ENCODE measurements at regions not wholly inside any gene's neighbourhood (a gene's known extent, or its start where the extent isn't known, plus 50 kb on each side); places are given as distances from the start of the nearest gene placed in this dataset.
"Not testable (repeated sequence)": the region's sequence is repeated elsewhere in the genome, so short reads cannot be mapped to it uniquely, and the experiment has no call there.

DNA sequence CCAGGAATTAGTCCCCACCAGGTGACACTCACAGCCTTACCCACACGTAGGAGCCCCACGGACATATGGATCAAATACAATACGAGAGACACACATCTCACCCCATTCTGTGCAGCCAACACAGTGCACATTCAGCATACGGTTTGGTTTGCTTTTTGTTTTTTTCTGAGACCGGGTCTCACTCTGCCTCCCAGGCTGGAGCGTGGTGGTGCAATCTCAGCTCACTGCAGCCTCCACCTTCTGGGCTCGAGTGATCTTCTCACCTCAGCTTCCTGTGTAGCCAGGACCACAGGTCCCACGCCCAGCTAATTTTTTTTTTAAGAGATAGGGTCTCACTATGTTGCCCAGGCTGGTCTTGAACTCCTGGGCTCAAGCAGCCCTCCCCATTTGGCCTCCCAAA, 102.8 kb downstream of the POTEB start:
- H3K36me3 Mint-ChIP-seq, H3K27me3 Mint-ChIP-seq, ATAC-seq, H3K27ac Mint-ChIP-seq, H3K4me3 Mint-ChIP-seq, H3K9me3 Mint-ChIP-seq, H3K4me1 Mint-ChIP-seq: not testable (repeated sequence)

DNA sequence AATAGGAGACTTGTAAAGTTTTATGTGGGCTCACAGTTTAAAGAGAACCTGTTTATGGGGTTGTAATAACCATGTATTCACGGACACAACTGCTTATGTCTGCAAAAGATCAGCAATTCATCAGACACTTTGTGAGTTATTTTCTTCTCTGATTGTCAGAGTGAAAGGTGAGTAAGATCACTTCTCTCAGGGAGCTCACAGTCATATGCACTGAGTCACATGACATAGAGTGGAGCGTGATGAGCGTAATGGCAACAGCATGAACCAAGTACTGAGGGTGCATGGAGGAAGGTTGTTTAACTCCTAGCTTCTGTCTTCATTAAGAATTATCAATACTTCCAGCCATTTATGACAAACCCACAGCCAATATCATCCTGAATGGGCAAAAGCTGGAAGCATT, 111.0 kb downstream of the POTEB start:
- not testable (repeated sequence) for H3K36me3 Mint-ChIP-seq, H3K27ac Mint-ChIP-seq, H3K4me1 Mint-ChIP-seq, H3K4me3 Mint-ChIP-seq, ATAC-seq, H3K9me3 Mint-ChIP-seq, H3K27me3 Mint-ChIP-seq

DNA sequence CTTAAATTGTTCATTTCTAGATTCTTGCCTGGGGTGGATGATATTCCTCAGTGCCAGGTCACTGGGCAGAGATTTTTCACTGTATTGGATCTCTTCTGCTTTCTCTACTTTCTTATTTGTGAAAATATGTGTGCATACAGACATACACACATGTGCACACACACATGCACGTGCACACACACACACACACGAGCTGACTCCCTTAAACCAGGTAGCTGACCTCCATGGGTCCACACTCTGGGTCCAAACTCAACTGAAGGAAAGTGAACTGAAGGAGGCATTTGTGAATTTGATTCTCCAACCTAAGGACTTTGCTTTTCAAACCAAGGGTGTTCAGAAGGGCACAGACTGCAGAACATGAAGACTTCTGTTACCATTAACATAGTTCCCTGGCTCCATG, 113.8 kb downstream of the POTEB start:
- not testable (repeated sequence) for H3K27me3 Mint-ChIP-seq, H3K27ac Mint-ChIP-seq, H3K36me3 Mint-ChIP-seq, H3K9me3 Mint-ChIP-seq, H3K4me3 Mint-ChIP-seq, ATAC-seq, H3K4me1 Mint-ChIP-seq

DNA sequence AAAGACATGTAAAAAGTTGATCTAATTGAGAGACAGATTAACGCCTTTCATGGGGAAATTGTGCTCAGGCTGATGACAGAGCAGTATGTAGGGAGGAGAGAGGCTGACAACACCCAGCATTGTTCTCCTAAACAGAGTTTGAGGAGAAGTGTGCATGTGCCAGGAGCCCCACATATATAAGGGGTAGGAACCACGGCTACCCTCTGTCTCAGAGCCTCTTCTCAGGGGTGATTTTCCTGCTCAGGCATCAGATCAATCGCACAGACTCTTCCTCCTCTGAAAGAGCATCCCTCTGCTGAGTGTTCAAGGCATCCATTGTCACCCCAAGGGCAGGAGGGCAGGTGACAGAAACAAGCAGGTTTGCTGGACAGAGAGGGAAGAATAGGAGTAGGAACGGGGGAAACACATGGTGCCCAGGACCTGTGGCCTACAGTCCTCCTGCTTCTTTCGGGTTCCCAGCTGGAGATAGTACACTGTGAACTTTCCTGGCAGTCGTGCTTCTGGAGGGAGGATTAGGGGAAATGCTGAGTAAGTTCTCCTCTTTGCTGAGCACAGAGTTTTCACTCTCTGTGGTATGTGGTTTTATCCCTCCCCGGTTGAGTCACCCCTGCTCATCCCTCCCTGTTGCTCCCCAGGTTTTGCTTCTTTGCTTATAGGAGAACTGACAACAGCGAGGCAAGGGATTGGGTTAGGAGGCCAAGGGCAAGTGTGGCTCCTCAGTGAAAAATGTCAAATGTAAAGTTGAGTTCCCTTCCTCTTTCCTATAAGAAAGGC, 117.1 kb downstream of the POTEB start:
- not testable (repeated sequence) for H3K27me3 Mint-ChIP-seq, H3K27ac Mint-ChIP-seq, H3K36me3 Mint-ChIP-seq, H3K4me1 Mint-ChIP-seq, H3K4me3 Mint-ChIP-seq, ATAC-seq, H3K9me3 Mint-ChIP-seq

DNA sequence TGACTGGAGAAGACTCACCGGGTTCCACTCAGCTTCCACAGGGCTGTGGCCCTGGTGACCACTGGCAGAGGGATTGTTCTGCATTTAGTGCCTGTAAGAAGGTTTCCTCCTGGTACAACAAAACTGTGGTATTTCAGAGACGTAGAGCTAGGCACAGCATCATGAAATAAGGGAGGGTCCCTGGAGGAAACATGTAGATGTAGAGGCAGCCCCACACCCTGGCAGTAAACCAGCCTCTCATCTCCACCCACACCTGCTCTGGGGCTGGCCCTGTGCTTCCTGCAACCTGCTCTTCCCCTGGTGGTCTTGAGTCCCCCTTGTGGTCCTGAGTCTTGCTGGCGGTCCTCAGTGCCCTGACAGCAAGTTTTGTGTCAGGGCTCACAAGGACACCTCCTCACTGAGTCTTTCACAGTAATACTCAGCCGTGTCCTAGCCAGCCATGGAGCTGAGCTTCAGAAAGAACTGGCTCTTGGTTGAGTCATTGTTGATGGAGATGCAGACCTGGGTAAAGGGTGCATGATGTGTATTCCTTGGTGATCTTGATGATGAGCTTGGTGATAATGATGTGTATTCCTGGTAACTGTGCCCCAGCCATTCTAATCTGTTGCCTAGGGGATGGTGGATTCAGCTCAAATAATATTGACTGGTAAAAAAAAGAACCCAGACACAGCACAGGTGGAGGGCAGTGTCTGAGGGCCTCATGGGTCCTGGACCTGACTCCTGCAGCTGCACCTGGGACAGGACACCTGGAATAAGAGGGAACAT, 118.0 kb downstream of the POTEB start:
- not testable (repeated sequence) for H3K4me1 Mint-ChIP-seq, H3K9me3 Mint-ChIP-seq, H3K27ac Mint-ChIP-seq, H3K36me3 Mint-ChIP-seq, H3K4me3 Mint-ChIP-seq, ATAC-seq, H3K27me3 Mint-ChIP-seq

DNA sequence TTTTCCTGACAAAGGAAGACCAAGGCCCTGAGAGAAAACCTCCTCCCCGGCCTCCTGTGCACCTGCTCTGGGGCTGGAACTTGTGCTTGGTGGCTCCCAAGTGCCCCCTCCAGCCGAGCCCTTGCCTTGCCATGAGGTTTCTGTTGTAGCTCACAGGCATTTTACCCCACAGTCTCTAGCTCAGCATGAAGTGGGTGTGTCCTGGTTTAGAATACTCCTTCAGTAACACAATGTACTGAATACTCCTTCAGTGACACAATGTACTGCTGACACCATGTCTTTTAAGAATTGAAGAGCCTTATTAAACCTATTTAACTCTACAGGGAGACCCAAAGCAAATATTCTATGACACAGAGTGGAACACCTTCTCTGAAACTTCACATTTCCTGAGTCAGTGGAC, 123.7 kb downstream of the POTEB start:
- not testable (repeated sequence) for H3K27ac Mint-ChIP-seq, H3K4me3 Mint-ChIP-seq, ATAC-seq, H3K9me3 Mint-ChIP-seq, H3K27me3 Mint-ChIP-seq, H3K4me1 Mint-ChIP-seq, H3K36me3 Mint-ChIP-seq

DNA sequence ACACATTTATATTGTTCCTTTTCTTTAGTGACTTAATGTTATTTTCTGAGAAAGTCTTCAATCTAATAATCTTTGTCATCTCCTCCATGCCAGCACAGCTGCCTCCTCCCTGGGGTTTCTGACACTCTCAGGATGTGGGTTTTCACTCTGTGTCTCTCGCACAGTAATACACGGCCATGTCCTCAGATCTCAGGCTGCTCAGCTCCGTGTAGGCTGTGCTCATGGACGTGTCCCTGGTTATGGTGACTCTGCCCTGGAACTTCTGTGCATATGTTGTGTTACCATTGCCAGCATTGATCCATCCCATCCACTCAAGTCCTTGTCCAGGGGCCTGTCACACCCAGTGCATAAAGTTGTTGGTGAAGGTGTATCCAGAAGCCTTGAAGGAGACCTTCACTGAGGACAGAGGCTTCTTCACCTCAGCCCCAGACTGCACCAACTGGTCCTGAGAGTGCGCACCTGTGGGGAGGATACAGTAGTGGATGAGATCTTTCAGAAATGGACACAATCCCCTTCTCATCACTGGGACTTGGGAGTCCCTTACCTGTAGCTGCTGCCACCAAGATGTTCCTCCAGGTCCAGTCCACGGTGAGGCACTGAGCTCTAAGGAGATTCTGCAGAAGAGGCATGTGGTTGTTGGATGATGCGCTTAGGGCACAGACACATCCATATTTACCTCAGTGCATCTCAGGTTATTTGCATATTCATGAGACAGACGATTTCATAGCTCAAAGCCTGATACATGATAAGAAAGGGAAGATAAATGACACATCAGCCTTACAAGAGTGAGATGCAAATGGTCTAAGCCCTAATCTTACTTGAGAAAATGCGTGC, 125.2 kb downstream of the POTEB start:
- H3K27ac Mint-ChIP-seq, H3K36me3 Mint-ChIP-seq, H3K9me3 Mint-ChIP-seq, ATAC-seq, H3K4me1 Mint-ChIP-seq, H3K4me3 Mint-ChIP-seq, H3K27me3 Mint-ChIP-seq: not testable (repeated sequence)

DNA sequence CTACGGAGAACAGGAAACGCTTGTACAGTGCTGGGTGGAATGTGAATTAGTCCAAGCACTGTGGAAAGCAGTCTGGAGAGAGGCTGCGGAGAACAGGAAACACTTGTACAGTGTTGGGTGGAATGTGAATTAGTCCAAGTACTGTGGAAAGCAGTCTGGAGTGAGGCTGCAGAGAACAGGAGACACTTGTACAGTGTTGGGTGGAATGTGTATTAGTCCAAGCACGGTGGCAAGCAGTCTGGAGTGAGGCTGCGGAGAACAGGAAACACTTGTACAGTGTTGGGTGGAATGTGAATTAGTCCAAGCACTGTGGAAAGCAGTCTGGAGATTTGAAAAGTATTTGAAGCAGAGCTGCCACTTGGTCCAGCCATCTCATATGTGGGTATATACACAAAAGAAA, 128.4 kb downstream of the POTEB start:
- H3K4me1 Mint-ChIP-seq, result not testable (repeated sequence)

DNA sequence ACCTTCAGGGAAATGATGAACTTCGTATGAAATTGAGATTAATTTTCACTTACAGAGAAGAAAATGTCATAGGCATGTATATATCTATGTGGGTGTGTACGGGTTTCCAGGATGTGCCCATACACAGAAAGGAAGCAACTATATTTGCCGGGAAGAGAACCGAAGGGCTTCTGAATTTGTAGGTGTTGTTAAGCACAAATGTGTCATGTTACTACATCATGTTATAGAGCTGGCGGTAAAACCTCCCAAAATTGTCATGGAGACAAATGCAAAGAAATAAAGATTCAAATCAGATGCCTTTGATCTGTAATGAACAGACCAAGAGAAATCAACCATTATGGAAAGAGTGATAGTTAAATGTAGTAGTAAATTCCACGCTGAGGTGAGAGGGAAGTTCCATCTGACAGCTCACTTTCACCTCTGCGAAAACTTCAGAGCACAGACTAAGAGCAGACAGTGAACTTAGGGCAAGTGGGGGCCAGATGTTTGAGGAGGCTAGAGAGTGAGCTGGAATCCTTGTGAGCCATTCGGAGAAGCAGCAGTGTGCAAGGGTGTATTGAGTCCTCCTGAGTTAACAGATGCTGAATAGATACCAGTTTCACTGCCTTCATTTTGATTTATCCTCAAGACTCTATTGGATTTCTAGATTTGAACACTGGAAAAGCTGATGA, 133.2 kb downstream of the POTEB start:
- not testable (repeated sequence) for H3K36me3 Mint-ChIP-seq, H3K4me3 Mint-ChIP-seq, H3K4me1 Mint-ChIP-seq, H3K27ac Mint-ChIP-seq, ATAC-seq, H3K9me3 Mint-ChIP-seq, H3K27me3 Mint-ChIP-seq

More for the DNA sequence above, 128.4 kb downstream of the POTEB start:
- H3K36me3 Mint-ChIP-seq, H3K27me3 Mint-ChIP-seq, H3K4me3 Mint-ChIP-seq, H3K9me3 Mint-ChIP-seq, H3K27ac Mint-ChIP-seq, ATAC-seq: not testable (repeated sequence)

DNA sequence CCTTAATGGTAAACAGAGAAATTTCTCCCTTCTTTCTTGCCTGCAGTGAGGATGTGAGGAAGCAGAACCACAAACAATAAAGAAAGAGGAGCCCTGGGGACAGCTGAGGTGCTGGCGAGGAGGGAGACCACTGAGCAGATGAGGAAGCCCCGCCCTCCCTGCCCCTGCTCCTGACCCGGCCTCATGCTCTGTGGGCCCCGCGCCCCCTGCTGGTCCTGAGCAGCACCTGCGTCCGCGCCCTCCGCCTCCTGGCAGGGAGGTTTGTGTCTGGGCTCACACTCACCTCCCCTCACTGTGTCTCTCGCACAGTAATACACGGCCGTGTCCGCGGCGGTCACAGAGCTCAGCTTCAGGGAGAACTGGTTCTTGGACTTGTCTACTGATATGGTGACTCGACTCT, 135.5 kb downstream of the POTEB start:
- H3K36me3 Mint-ChIP-seq, H3K4me3 Mint-ChIP-seq, H3K27me3 Mint-ChIP-seq, H3K27ac Mint-ChIP-seq, H3K9me3 Mint-ChIP-seq, H3K4me1 Mint-ChIP-seq: not testable (repeated sequence)
- peak; percentile 51 for ATAC-seq

DNA sequence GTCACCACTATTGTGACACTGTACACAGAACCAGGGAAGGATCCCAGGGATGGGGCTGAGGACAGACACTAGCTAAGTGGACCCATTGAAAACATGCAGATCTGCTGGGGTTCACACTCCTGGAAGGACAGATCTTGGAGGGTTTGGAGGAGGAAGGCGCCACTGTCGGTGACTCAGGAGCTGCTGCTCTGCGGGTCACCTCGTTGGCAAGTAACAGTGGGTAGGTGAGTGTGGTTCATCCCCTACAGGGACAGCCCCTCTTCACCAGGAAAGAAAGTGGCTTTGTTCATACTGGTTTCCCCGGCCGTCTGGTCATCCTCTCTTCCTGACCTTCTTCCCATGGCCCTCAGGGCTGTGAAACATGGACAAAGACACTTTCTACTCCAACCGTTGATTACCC, 139.5 kb downstream of the POTEB start:
- not testable (repeated sequence) for H3K27me3 Mint-ChIP-seq, H3K4me3 Mint-ChIP-seq, H3K4me1 Mint-ChIP-seq, H3K27ac Mint-ChIP-seq, ATAC-seq, H3K9me3 Mint-ChIP-seq, H3K36me3 Mint-ChIP-seq

DNA sequence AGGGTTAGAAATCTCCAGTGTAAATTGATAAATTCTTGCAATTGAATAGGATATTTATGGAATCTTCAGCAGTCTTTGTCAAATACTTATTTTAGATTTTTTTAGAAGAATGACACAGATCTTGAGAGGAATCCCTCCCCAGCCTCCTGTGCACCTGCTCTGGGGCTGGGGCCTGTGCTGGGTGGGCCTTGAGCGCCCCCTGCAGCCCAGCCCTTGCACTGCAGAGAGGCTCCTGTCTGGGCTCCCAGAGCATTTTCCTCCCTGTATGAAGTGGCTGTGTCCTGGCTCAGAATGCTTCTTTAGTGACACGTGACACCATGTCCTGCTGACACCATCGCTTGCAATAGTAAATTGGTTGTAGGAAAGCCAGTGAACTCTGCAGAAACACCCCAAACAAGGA, 141.1 kb downstream of the POTEB start:
- ATAC-seq, H3K9me3 Mint-ChIP-seq, H3K36me3 Mint-ChIP-seq: not testable (repeated sequence)

DNA sequence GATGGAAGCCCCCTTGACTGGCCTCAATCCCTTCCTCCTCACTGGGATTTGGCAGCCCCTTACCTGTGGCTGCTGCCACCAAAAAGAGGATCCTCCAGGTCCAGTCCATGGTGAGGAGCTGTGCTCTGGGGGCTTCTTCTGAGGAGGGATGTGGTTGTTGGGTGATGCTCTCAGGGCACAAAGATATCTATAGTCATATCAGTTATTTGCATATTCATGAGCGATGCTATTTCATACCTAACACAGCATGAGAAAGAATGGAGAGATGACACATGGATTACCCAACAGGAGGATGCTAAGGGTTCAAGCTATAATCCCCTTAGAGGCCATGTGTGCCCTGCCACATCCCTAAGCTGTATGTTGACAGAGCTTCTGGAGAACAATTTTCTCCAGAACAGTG, 141.7 kb downstream of the POTEB start:
- H3K4me3 Mint-ChIP-seq, H3K27ac Mint-ChIP-seq, H3K27me3 Mint-ChIP-seq, H3K9me3 Mint-ChIP-seq, H3K36me3 Mint-ChIP-seq, H3K4me1 Mint-ChIP-seq: not testable (repeated sequence)
- peak; percentile 8 for ATAC-seq

More for the DNA sequence above, 141.1 kb downstream of the POTEB start:
- H3K27me3 Mint-ChIP-seq, H3K4me1 Mint-ChIP-seq, H3K27ac Mint-ChIP-seq, H3K4me3 Mint-ChIP-seq: not testable (repeated sequence)

DNA sequence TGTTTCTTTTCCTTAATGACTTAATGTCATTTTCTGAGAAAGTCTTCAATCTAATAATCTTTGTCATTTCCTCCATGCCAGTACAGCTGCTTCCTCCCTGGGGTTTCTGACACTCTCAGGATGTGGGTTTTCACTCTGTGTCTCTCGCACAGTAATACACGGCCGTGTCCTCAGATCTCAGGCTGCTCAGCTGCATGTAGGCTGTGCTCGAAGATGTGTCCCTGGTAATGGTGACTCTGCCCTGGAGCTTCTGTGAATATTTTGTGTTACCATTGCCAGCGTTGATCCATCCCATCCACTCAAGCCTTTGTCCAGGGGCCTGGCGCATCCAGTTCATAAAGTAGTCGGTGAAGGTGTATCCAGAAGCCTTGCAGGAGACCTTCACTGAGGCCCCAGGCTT, 142.2 kb downstream of the POTEB start:
- not testable (repeated sequence) for H3K36me3 Mint-ChIP-seq, H3K4me3 Mint-ChIP-seq, H3K27me3 Mint-ChIP-seq, ATAC-seq, H3K4me1 Mint-ChIP-seq, H3K9me3 Mint-ChIP-seq, H3K27ac Mint-ChIP-seq

DNA sequence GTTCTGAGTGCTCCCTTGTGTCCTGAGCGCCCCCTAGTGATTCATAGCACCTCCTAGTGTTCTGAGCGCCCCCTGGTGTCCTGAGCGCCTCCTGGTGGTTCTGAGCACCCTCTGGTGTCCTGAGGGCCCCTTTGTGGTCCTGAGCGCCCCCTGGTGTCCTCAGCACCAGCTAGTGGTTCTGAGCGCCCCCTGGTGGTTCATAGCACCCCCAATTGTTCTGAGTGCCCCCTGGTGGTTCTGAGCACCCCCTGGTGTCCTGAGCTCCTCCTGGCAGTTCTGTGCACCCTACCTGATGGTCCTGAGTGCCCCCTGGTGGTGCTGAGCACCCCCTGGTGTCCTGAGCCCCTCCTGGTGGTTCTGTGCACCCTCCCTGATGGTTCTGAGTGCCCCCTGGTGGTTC, 146.0 kb downstream of the POTEB start:
- H3K4me1 Mint-ChIP-seq, H3K9me3 Mint-ChIP-seq, H3K27ac Mint-ChIP-seq, H3K27me3 Mint-ChIP-seq, H3K4me3 Mint-ChIP-seq, H3K36me3 Mint-ChIP-seq: not testable (repeated sequence)
- peak; percentile 42 for ATAC-seq

Measured in stimulated activated memory B cell treated with anti-CD40 and anti-IgM and Interleukin-4, amounts not matched to agents 10 μg/mL and 1 μg/mL and 100 μg/mL, for 72 hours (primary cell).